A673 (cell line): ENCODE measurements at regions not wholly inside any gene's neighbourhood (a gene's known extent, or its start where the extent isn't known, plus 50 kb on each side); places are given as distances from the start of the nearest gene placed in this dataset.

Source experiments
- BruUV-seq: library from RNA; stranded (reverse); fragments of 400-500 nt; replicated peaks from 2 replicates; lab custom pipeline; 2021; lab: Mats Ljungman, UMichigan
- CTCF ChIA-PET: fragments of 300-600 bp; sonication (Branson Sonifier 250); formaldehyde crosslinking; loops from one replicate; lab custom pipeline; 2022; ENCODE audit warnings: antibody characterized with exemption; lab: Charles Lee
- POLR2A ChIA-PET: fragments of 300-600 bp; sonication (Branson Sonifier 250); formaldehyde crosslinking; loops from one replicate; lab custom pipeline; 2022; ENCODE audit warnings: antibody characterized with exemption; ENCODE audit not compliant: low non-redundant PET; lab: Charles Lee
- DNase-seq: peaks from one replicate; pipeline ENCODE4 v3.0.0-alpha.2; 2015; ENCODE audit warnings: low spot score
- H3K27ac ChIP-seq: fragments of 200-600 bp; sonication (generic); 2 replicates; pipeline ENCODE4 v1.5.1; 2016; ENCODE audit warnings: mixed run types, low read depth, mild to moderate bottlenecking, mixed read lengths, antibody characterized with exemption, low read length; ENCODE audit not compliant: poor library complexity, severe bottlenecking
- H3K27me3 ChIP-seq: fragments of 200-600 bp; sonication (generic); replicated peaks from 2 replicates; pipeline ENCODE4 v1.6.1; 2017; ENCODE audit warnings: mixed run types, low read depth, mild to moderate bottlenecking, mixed read lengths, antibody characterized with exemption, low read length; ENCODE audit not compliant: insufficient read depth, poor library complexity
- H3K36me3 ChIP-seq: fragments of 200-600 bp; sonication (generic); 2 replicates; pipeline ENCODE4 v1.6.1; 2016; ENCODE audit warnings: mixed run types, mild to moderate bottlenecking, mixed read lengths, antibody characterized with exemption, low read length; ENCODE audit not compliant: insufficient read depth, poor library complexity, severe bottlenecking
- H3K4me1 ChIP-seq: fragments of 200-600 bp; sonication (generic); 2 replicates; pipeline ENCODE4 v1.6.1; 2017; ENCODE audit warnings: mixed run types, mild to moderate bottlenecking, mixed read lengths, antibody characterized with exemption, low read length; ENCODE audit not compliant: insufficient read depth, poor library complexity, severe bottlenecking
- H3K4me3 ChIP-seq: fragments of 200-600 bp; sonication (generic); 2 replicates; pipeline ENCODE4 v1.5.1; 2016; ENCODE audit warnings: low read depth, mixed run types, mild to moderate bottlenecking, mixed read lengths, low read length; ENCODE audit not compliant: poor library complexity, severe bottlenecking
- H3K9me3 ChIP-seq: fragments of 200-600 bp; sonication (generic); 2 replicates; pipeline ENCODE4 v1.6.1; 2016; ENCODE audit warnings: mixed run types, low read depth, mild to moderate bottlenecking, mixed read lengths, antibody characterized with exemption, low read length; ENCODE audit not compliant: poor library complexity, severe bottlenecking
- CTCF ChIP-seq: fragments of 300-800, 200-600 bp; sonication (generic); conservative IDR thresholded peaks from 2 replicates; pipeline ENCODE4 v1.5.1; 2017; ENCODE audit warnings: low read depth, mild to moderate bottlenecking, antibody characterized with exemption, low read length, moderate library complexity, mixed read lengths
- EZH2 ChIP-seq: fragments of 200-600 bp; sonication (generic); IDR thresholded peaks from 2 replicates; pipeline ENCODE4 v1.6.1; 2017; ENCODE audit warnings: borderline replicate concordance, low read depth, mild to moderate bottlenecking, mixed read lengths, antibody characterized with exemption, low read length; ENCODE audit not compliant: poor library complexity, severe bottlenecking
- intact Hi-C: fragments of 100-400 bp; cut with micrococcal nuclease; formaldehyde crosslinking; loops from one replicate; pipeline ENCODE4 v1.10.0; 2022; ENCODE audit not compliant: unreplicated experiment

- CTCF ChIA-PET, result no interaction called here
- TF ChIP-seq EZH2, result no peak
- TF ChIP-seq CTCF, result no peak
- POLR2A ChIA-PET, result no interaction called here
- Histone ChIP-seq H3K27ac (no peak overlapping the region), H3K9me3 (no peaks in the 10 kb centered on the region), H3K36me3 (no peaks in the 10 kb centered on the region), H3K4me1 (no peaks in the 10 kb centered on the region), H3K27me3 (no peaks in the 10 kb centered on the region), H3K4me3 (no peak overlapping the region)
- no TSS peak for BruUV-seq
- intact Hi-C loops, result no loop called here
- no peak for DNase-seq
These were observed 699.3 kb downstream of the NR4A2 start for GRCh38 chr2:155633060-155633839.

- intact Hi-C loops, result no loop called here
- POLR2A ChIA-PET, result no interaction called here
These were observed 701.8 kb downstream of the NR4A2 start for GRCh38 chr2:155630760-155631159.

GRCh38 chr2:155622443-155622842, 710.1 kb downstream of the NR4A2 start:
- Histone ChIP-seq H3K27ac (no peak overlapping the region), H3K4me1 (no peaks in the 10 kb centered on the region), H3K27me3 (no peaks in the 10 kb centered on the region), H3K4me3 (no peak overlapping the region), H3K36me3 (no peaks in the 10 kb centered on the region), H3K9me3 (no peaks in the 10 kb centered on the region)
- BruUV-seq, result no TSS peak
- POLR2A ChIA-PET, result no interaction called here
- intact Hi-C loops, result no loop called here
- DNase-seq, result no peak
- TF ChIP-seq CTCF (no peak), EZH2 (no peak)
- CTCF ChIA-PET, result no interaction called here

More at GRCh38 chr2:155630760-155631159, 701.8 kb downstream of the NR4A2 start:
- no peaks in the 10 kb centered on the region for H3K27me3 ChIP-seq
- no peaks in the 10 kb centered on the region for H3K36me3 ChIP-seq
- no peak overlapping the region for H3K4me3 ChIP-seq
- no peaks in the 10 kb centered on the region for H3K9me3 ChIP-seq
- no TSS peak for BruUV-seq
- TF ChIP-seq CTCF (no peak), EZH2 (no peak)
- DNase-seq, result no peak
- CTCF ChIA-PET, result no interaction called here
- H3K4me1 ChIP-seq, result no peaks in the 10 kb centered on the region
- H3K27ac ChIP-seq, result no peak overlapping the region
